GM12891 (cell line): ENCODE measurements at regions not wholly inside any gene's neighbourhood (a gene's known extent, or its start where the extent isn't known, plus 50 kb on each side); places are given as distances from the start of the nearest gene placed in this dataset.

Source experiments
- PAX5 ChIP-seq: IDR thresholded peaks from 2 replicates; pipeline ENCODE4 v1.6.1; 2011; ENCODE audit warnings: low read length, moderate library complexity, mild to moderate bottlenecking; ENCODE audit not compliant: insufficient read depth, severe bottlenecking
- POLR2A ChIP-seq: IDR thresholded peaks from 2 replicates; pipeline ENCODE4 v1.6.1; 2011; ENCODE audit warnings: low read depth, low read length, control low read depth
- POLR2AphosphoS5 ChIP-seq: IDR thresholded peaks from 2 replicates; pipeline ENCODE4 v1.6.1; 2011; ENCODE audit warnings: low read depth, low read length, control low read depth
- POU2F2 ChIP-seq: IDR thresholded peaks from 2 replicates; pipeline ENCODE4 v1.6.1; 2011; ENCODE audit warnings: low read depth, mild to moderate bottlenecking, control low read depth, low read length, moderate library complexity
- TAF1 ChIP-seq: IDR thresholded peaks from 2 replicates; pipeline ENCODE4 v1.6.1; 2011; ENCODE audit warnings: low read depth, low read length, control low read depth

DNA sequence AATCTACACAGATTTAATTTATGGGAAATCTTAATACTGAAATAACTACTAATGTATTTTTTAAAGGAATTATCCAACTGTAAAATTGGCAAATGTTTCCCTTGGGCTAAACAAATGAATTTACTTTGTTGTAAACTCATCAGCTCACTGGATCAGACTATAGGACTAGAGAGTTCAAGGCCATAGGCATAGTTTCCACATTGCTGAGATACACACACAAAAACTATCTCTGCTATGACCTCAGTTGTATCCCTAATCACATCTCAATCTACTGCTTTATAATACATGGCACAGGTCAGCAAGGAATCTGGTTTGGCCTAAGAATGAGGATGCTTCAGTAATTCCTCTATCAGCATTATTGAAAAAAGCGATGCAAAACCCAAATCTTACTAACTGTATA is 101.1 kb upstream of the SLC39A10 start:
- TF ChIP-seq POLR2A (no peak), POLR2AphosphoS5 (no peak), TAF1 (no peak), PAX5 (no peak), POU2F2 (no peak)
